ENCODE measurements at regions not wholly inside any gene's neighbourhood (a gene's known extent, or its start where the extent isn't known, plus 50 kb on each side); places are given as distances from the start of the nearest gene placed in this dataset.

GRCh38 chr1:58986996-58987767 is 203.3 kb upstream of the JUN start:
- no peak overlapping the region for H3K9ac ChIP-seq (ENCODE audit: low read length)
- TF ChIP-seq REST (IDR thresholded peaks at IDR 0.05; ENCODE audit: borderline replicate concordance) = no peak
- TF ChIP-seq EZH2 (IDR thresholded peaks at IDR 0.05; ENCODE audit: borderline replicate concordance, insufficient read depth, low read length, poor library complexity, severe bottlenecking) = no peak
- no peak for TF ChIP-seq EP300 (conservative IDR thresholded peaks at IDR 0.05; ENCODE audit: poor library complexity, severe bottlenecking)
- no peak for TF ChIP-seq POLR2AphosphoS5 (IDR thresholded peaks at IDR 0.05)
- TF ChIP-seq SMC3 (conservative IDR thresholded peaks at IDR 0.05; ENCODE audit: poor library complexity) = no peak
- no peaks in the 10 kb centered on the region for H3F3A ChIP-seq (ENCODE audit: insufficient read depth, low read length, poor library complexity, severe bottlenecking)

GRCh38 chr1:58988752-58989151 is 204.9 kb upstream of the JUN start:
- H3K27ac ChIP-seq (ENCODE audit: low read length) = no peak overlapping the region

More at GRCh38 chr1:58986996-58987767, 203.3 kb upstream of the JUN start:
- Histone ChIP-seq H3K4me2 (ENCODE audit: low read length) (no peak overlapping the region), H4K20me1 (ENCODE audit: insufficient read depth) (no peaks in the 10 kb centered on the region), H2AFZ (ENCODE audit: low read depth, low read length) (no peak overlapping the region), H3K27me3 (ENCODE audit: insufficient read depth, low read depth, low read length) (no peaks in the 10 kb centered on the region), H3K4me3 (ENCODE audit: low read length) (no peak overlapping the region), H3K27ac (ENCODE audit: low read length) (no peak overlapping the region), H3K9me2 (ENCODE audit: insufficient read depth, low read length) (no peaks in the 10 kb centered on the region), H3K36me3 (ENCODE audit: insufficient read depth, low read length) (no peaks in the 10 kb centered on the region), H3K79me2 (replicated peaks; ENCODE audit: insufficient read depth, low read length) (no peaks in the 10 kb centered on the region), H3K9me3 (ENCODE audit: low read length) (no peaks in the 10 kb centered on the region)

More at GRCh38 chr1:58988752-58989151, 204.9 kb upstream of the JUN start:
- H3K27me3 ChIP-seq (ENCODE audit: insufficient read depth, low read depth, low read length) = no peaks in the 10 kb centered on the region
- no peaks in the 10 kb centered on the region for H3K36me3 ChIP-seq (ENCODE audit: insufficient read depth, low read length)
- no peak overlapping the region for H3K9ac ChIP-seq (ENCODE audit: low read length)
- H2AFZ ChIP-seq (ENCODE audit: low read depth, low read length) = no peak overlapping the region
- no peaks in the 10 kb centered on the region for H3K9me2 ChIP-seq (ENCODE audit: insufficient read depth, low read length)
- no peaks in the 10 kb centered on the region for H3K9me3 ChIP-seq (ENCODE audit: low read length)
- no peaks in the 10 kb centered on the region for H4K20me1 ChIP-seq (ENCODE audit: insufficient read depth)
- no peak overlapping the region for H3K4me3 ChIP-seq (ENCODE audit: low read length)
- H3F3A ChIP-seq (ENCODE audit: insufficient read depth, low read length, poor library complexity, severe bottlenecking) = no peaks in the 10 kb centered on the region
- no peak for TF ChIP-seq POLR2AphosphoS5 (IDR thresholded peaks at IDR 0.05)
- no peak for TF ChIP-seq EZH2 (IDR thresholded peaks at IDR 0.05; ENCODE audit: borderline replicate concordance, insufficient read depth, low read length, poor library complexity, severe bottlenecking)
- TF ChIP-seq SMC3 (conservative IDR thresholded peaks at IDR 0.05; ENCODE audit: poor library complexity) = no peak
- TF ChIP-seq MXI1 (conservative IDR thresholded peaks at IDR 0.05; ENCODE audit: poor library complexity, severe bottlenecking) = no peak
- TF ChIP-seq TAF1 (IDR thresholded peaks at IDR 0.05; ENCODE audit: low read depth) = no peak
- TF ChIP-seq REST (IDR thresholded peaks at IDR 0.05; ENCODE audit: borderline replicate concordance) = no peak
- TF ChIP-seq EP300 (conservative IDR thresholded peaks at IDR 0.05; ENCODE audit: poor library complexity, severe bottlenecking) = no peak
- no peak for TF ChIP-seq RAD21 (conservative IDR thresholded peaks at IDR 0.05)
- no peak for TF ChIP-seq CTCF (IDR thresholded peaks at IDR 0.05; ENCODE audit: poor library complexity, severe bottlenecking)
- H3K79me2 ChIP-seq (replicated peaks; ENCODE audit: insufficient read depth, low read length) = no peaks in the 10 kb centered on the region
- H3K4me2 ChIP-seq (ENCODE audit: low read length) = no peak overlapping the region
